ENCODE measurements at regions not wholly inside any gene's neighbourhood (a gene's known extent, or its start where the extent isn't known, plus 50 kb on each side); places are given as distances from the start of the nearest gene placed in this dataset.
A peak's percentile ranks its signal among the peaks of the same experiment; 100 is the strongest.

- CTCF ChIA-PET: interaction anchor here (0.9 to 1.4 kb wide), 6 partner anchors 10 to 1209 kb away, joined by 3 to 4 read pairs (median 4); no protein-coding TSS in a partner anchor
- peak; percentile 75 for ATAC-seq
- peak overlapping the region; percentile 35 for H2AFZ ChIP-seq (ENCODE audit: low read depth, low read length, poor library complexity, severe bottlenecking)
Observed at GRCh38 chr18:8480506-8481328, 128.5 kb upstream of the RAB12 start.

More at GRCh38 chr18:8480506-8481328, 128.5 kb upstream of the RAB12 start:
- Histone ChIP-seq H3K79me2 (ENCODE audit: insufficient read depth, low read length) (no peaks in the 10 kb centered on the region), H3K36me3 (ENCODE audit: control insufficient read depth in 1 of 2, insufficient read depth in 2 of 2, low read length in 2 of 2) (no peaks in the 10 kb centered on the region), H3K4me2 (ENCODE audit: low read length) (no peak overlapping the region), H3K9ac (ENCODE audit: low read length) (no peak overlapping the region), H3K4me1 (ENCODE audit: control insufficient read depth in 1 of 2, insufficient read depth in 2 of 2, low read length in 2 of 2) (no peaks in the 10 kb centered on the region), H3K4me3 (replicated peaks in 1 of 2; ENCODE audit: low read depth in 1 of 2, low read length in 2 of 2) (no peak overlapping the region), H3K9me2 (ENCODE audit: insufficient read depth) (no peaks in the 10 kb centered on the region), H3K27ac (ENCODE audit: low read depth, low read length) (no peak overlapping the region), H3K9me3 (ENCODE audit: control insufficient read depth in 1 of 2, insufficient read depth in 1 of 2, low read depth in 1 of 2, low read length in 2 of 2) (no peaks in the 10 kb centered on the region), H4K20me1 (ENCODE audit: insufficient read depth) (no peaks in the 10 kb centered on the region), H3K27me3 (ENCODE audit: insufficient read depth, low read length) (no peaks in the 10 kb centered on the region)
- intact Hi-C loops (cut with micrococcal nuclease): no loop called here
- peak; percentile 68 for TF ChIP-seq RAD21 (IDR thresholded peaks at IDR 0.05; ENCODE audit: low read depth)
- TF ChIP-seq SP1 (IDR thresholded peaks at IDR 0.05; ENCODE audit: low read depth): no peak
- TF ChIP-seq CEBPB (IDR thresholded peaks at IDR 0.05; ENCODE audit: low read depth): no peak
- no peak for TF ChIP-seq EZH2phosphoT487 (IDR thresholded peaks at IDR 0.05; ENCODE audit: borderline replicate concordance)
- TF ChIP-seq CBX3 (IDR thresholded peaks at IDR 0.05; ENCODE audit: low read depth): no peak
- TF ChIP-seq SIN3A (IDR thresholded peaks at IDR 0.05; ENCODE audit: low read depth): no peak
- no peak for TF ChIP-seq EGR1 (IDR thresholded peaks at IDR 0.05; ENCODE audit: low read depth)
- TF ChIP-seq YY1 (IDR thresholded peaks at IDR 0.05; ENCODE audit: extremely low read depth, insufficient replicate concordance, low read depth, low read length): no peak
- peak; percentile 27 to 55 (median 52); a peak in 5 of 6 replicates for TF ChIP-seq CTCF (IDR thresholded peaks at IDR 0.05 in 2 of 3, conservative IDR thresholded peaks at IDR 0.05 in 1 of 3; ENCODE audit: borderline replicate concordance in 1 of 3, insufficient read depth in 1 of 3, low read depth in 2 of 3, low read length in 2 of 3)
- TF ChIP-seq POLR2A (IDR thresholded peaks at IDR 0.05; ENCODE audit: borderline replicate concordance, extremely low read depth, insufficient read depth, insufficient read length): no peak
- TF ChIP-seq POLR2AphosphoS5 (IDR thresholded peaks at IDR 0.05; ENCODE audit: low read depth, low read length): no peak
- no peak for TF ChIP-seq TCF7L2 (IDR thresholded peaks at IDR 0.05; ENCODE audit: borderline replicate concordance, extremely low read depth, insufficient read depth, insufficient read length)
- TF ChIP-seq FOSL1 (IDR thresholded peaks at IDR 0.05; ENCODE audit: low read depth): no peak
- no peak for TF ChIP-seq ZFX (IDR thresholded peaks at IDR 0.05)
- no peak for TF ChIP-seq EZH2 (IDR thresholded peaks at IDR 0.05)
- TF ChIP-seq ZNF274 (IDR thresholded peaks at IDR 0.05; ENCODE audit: low read depth, low read length): no peak
- no peak for TF ChIP-seq JUND (IDR thresholded peaks at IDR 0.05)
- TF ChIP-seq ZBTB33 (IDR thresholded peaks at IDR 0.05; ENCODE audit: extremely low read depth, insufficient replicate concordance, low read length): no peak
- peak; percentile 24 for DNase-seq (ENCODE audit: low read depth, low spot score)
- RAD21 ChIA-PET (ENCODE audit: low non-redundant PET in 1 of 2, low total read pairs in 2 of 2, uncharacterized antibody in 2 of 2, unreplicated experiment in 2 of 2): no interaction called here
- BruUV-seq (replicated peaks): no TSS peak
- POLR2A ChIA-PET: no interaction called here
